WTC11 (cell line): ENCODE measurements at regions not wholly inside any gene's neighbourhood (a gene's known extent, or its start where the extent isn't known, plus 50 kb on each side); places are given as distances from the start of the nearest gene placed in this dataset.

Source experiments
- ATAC-seq: fragments of 200-7000 bp; cut with Tn5 transposase; 2 replicates; pipeline ENCODE4 v1.10.0; 2021; ENCODE audit warnings: mild to moderate bottlenecking, moderate library complexity
- CTCF ChIA-PET: fragments of 300-600 bp; sonication (Branson Sonifier 250); formaldehyde crosslinking; loops from one replicate; lab custom pipeline; 2021; ENCODE audit warnings: antibody characterized with exemption; lab: Charles Lee
- POLR2A ChIA-PET: fragments of 350-600 bp; sonication (Branson Sonifier 250); formaldehyde crosslinking; loops from one replicate; lab custom pipeline; 2021; ENCODE audit warnings: antibody characterized with exemption; lab: Charles Lee
- DNase-seq: peaks from one replicate; pipeline ENCODE4 v3.0.0; 2021; ENCODE audit warnings: low spot score
- H3K27ac Mint-ChIP-seq: 2 replicates; pipeline ENCODE4 v1.8.0; 2021; ENCODE audit warnings: mixed read lengths
- H3K27me3 Mint-ChIP-seq: 2 replicates; pipeline ENCODE4 v1.8.0; 2021; ENCODE audit warnings: low read depth, mild to moderate bottlenecking, moderate library complexity, mixed read lengths
- H3K36me3 Mint-ChIP-seq: 2 replicates; pipeline ENCODE4 v1.8.0; 2021; ENCODE audit warnings: mixed read lengths
- H3K4me1 Mint-ChIP-seq: 2 replicates; pipeline ENCODE4 v1.8.0; 2022; ENCODE audit warnings: mixed read lengths
- H3K4me3 Mint-ChIP-seq: 2 replicates; pipeline ENCODE4 v1.8.0; 2021; ENCODE audit warnings: mild to moderate bottlenecking, moderate library complexity, mixed read lengths
- H3K9me3 Mint-ChIP-seq: 2 replicates; pipeline ENCODE4 v1.8.0; 2021; ENCODE audit warnings: mixed read lengths
- CBFB ChIP-seq: sonication (generic); formaldehyde crosslinking; IDR thresholded peaks from 2 replicates; pipeline ENCODE4 v1.8.1; 2022; ENCODE audit warnings: mild to moderate bottlenecking, low read depth, missing genetic modification reagents
- ESRRA ChIP-seq: sonication (generic); formaldehyde crosslinking; IDR thresholded peaks from 2 replicates; pipeline ENCODE4 v1.8.1; 2022; ENCODE audit warnings: mild to moderate bottlenecking, missing genetic modification reagents, borderline replicate concordance
- GABPB1 ChIP-seq: sonication (generic); formaldehyde crosslinking; IDR thresholded peaks from 2 replicates; pipeline ENCODE4 v1.8.1; 2023; ENCODE audit warnings: mild to moderate bottlenecking, missing genetic modification reagents
- HMGXB4 ChIP-seq: sonication (generic); formaldehyde crosslinking; IDR thresholded peaks from 2 replicates; pipeline ENCODE4 v1.8.1; 2023; ENCODE audit warnings: mild to moderate bottlenecking, moderate library complexity, missing genetic modification reagents
- IRF2 ChIP-seq: sonication (generic); formaldehyde crosslinking; IDR thresholded peaks from 2 replicates; pipeline ENCODE4 v1.8.0; 2022; ENCODE audit warnings: low read depth, missing genetic modification reagents, borderline replicate concordance
- SMAD4 ChIP-seq: sonication (generic); formaldehyde crosslinking; IDR thresholded peaks from 2 replicates; pipeline ENCODE4 v1.8.0; 2022; ENCODE audit warnings: mild to moderate bottlenecking, missing genetic modification reagents
- SP1 ChIP-seq: sonication (generic); formaldehyde crosslinking; conservative IDR thresholded peaks from 2 replicates; pipeline ENCODE4 v1.8.1; 2022; ENCODE audit warnings: missing genetic modification reagents
- USF2 ChIP-seq: sonication (generic); formaldehyde crosslinking; IDR thresholded peaks from 2 replicates; pipeline ENCODE4 v1.8.1; 2023; ENCODE audit warnings: mild to moderate bottlenecking, missing genetic modification reagents, moderate library complexity
- ZMAT4 ChIP-seq: fragments of 250-450 bp; sonication (Bioruptor Pico); IDR thresholded peaks from 2 replicates; pipeline ENCODE4 v1.9.0; 2021; ENCODE audit warnings: mild to moderate bottlenecking
- ZNF263 ChIP-seq: sonication (generic); formaldehyde crosslinking; IDR thresholded peaks from 2 replicates; pipeline ENCODE4 v1.8.1; 2022; ENCODE audit warnings: low read depth, mild to moderate bottlenecking, moderate library complexity, missing genetic modification reagents
- ZNF671 ChIP-seq: fragments of 250-450 bp; sonication (Bioruptor Pico); IDR thresholded peaks from 2 replicates; pipeline ENCODE4 v1.8.0; 2021; ENCODE audit warnings: mild to moderate bottlenecking
- TF ChIP-seq, protein P1 (sequence below): sonication (generic); formaldehyde crosslinking; IDR thresholded peaks from 2 replicates; pipeline ENCODE4 v1.8.0; 2023; ENCODE audit warnings: mild to moderate bottlenecking, missing genetic modification reagents
- TF ChIP-seq, protein P2 (sequence below): sonication (generic); formaldehyde crosslinking; IDR thresholded peaks from 2 replicates; pipeline ENCODE4 v1.8.1; 2023; ENCODE audit warnings: mild to moderate bottlenecking, missing genetic modification reagents
- TF ChIP-seq, protein P3 (sequence below): sonication (generic); formaldehyde crosslinking; IDR thresholded peaks from 2 replicates; pipeline ENCODE4 v1.8.1; 2022; ENCODE audit warnings: low read depth, mild to moderate bottlenecking, moderate library complexity, missing genetic modification reagents, borderline replicate concordance

- Mint-ChIP-seq H3K36me3 (no peaks in the 10 kb centered on the region), H3K4me3 (no peak overlapping the region), H3K27ac (no peak overlapping the region), H3K9me3 (no peaks in the 10 kb centered on the region), H3K27me3 (no peaks in the 10 kb centered on the region), H3K4me1 (peaks cover 7% of the 10 kb centered on the region)
- TF ChIP-seq HMGXB4 (CRISPR knock-in tag) (no peak), SMAD4 (CRISPR knock-in tag) (no peak), CBFB (no peak), ZMAT4 (CRISPR knock-in tag) (no peak), USF2 (CRISPR knock-in tag) (no peak), SP1 (CRISPR knock-in tag) (no peak), ZNF671 (CRISPR knock-in tag) (no peak)
- TF ChIP-seq, protein P1, sequence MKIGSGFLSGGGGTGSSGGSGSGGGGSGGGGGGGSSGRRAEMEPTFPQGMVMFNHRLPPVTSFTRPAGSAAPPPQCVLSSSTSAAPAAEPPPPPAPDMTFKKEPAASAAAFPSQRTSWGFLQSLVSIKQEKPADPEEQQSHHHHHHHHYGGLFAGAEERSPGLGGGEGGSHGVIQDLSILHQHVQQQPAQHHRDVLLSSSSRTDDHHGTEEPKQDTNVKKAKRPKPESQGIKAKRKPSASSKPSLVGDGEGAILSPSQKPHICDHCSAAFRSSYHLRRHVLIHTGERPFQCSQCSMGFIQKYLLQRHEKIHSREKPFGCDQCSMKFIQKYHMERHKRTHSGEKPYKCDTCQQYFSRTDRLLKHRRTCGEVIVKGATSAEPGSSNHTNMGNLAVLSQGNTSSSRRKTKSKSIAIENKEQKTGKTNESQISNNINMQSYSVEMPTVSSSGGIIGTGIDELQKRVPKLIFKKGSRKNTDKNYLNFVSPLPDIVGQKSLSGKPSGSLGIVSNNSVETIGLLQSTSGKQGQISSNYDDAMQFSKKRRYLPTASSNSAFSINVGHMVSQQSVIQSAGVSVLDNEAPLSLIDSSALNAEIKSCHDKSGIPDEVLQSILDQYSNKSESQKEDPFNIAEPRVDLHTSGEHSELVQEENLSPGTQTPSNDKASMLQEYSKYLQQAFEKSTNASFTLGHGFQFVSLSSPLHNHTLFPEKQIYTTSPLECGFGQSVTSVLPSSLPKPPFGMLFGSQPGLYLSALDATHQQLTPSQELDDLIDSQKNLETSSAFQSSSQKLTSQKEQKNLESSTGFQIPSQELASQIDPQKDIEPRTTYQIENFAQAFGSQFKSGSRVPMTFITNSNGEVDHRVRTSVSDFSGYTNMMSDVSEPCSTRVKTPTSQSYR (CRISPR knock-in tag): no peak
- TF ChIP-seq, protein P2, sequence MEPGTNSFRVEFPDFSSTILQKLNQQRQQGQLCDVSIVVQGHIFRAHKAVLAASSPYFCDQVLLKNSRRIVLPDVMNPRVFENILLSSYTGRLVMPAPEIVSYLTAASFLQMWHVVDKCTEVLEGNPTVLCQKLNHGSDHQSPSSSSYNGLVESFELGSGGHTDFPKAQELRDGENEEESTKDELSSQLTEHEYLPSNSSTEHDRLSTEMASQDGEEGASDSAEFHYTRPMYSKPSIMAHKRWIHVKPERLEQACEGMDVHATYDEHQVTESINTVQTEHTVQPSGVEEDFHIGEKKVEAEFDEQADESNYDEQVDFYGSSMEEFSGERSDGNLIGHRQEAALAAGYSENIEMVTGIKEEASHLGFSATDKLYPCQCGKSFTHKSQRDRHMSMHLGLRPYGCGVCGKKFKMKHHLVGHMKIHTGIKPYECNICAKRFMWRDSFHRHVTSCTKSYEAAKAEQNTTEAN: no peak
- DNase-seq: no peak
- no peak for ATAC-seq
- ChIA-PET POLR2A (no interaction called here), CTCF (no interaction called here)
Measured at GRCh38 chr2:19132967-19133366, 225.5 kb downstream of the OSR1 start.

- H3K4me3 Mint-ChIP-seq: no peak overlapping the region
Measured at GRCh38 chr2:19131871-19132270, 226.6 kb downstream of the OSR1 start.

DNA sequence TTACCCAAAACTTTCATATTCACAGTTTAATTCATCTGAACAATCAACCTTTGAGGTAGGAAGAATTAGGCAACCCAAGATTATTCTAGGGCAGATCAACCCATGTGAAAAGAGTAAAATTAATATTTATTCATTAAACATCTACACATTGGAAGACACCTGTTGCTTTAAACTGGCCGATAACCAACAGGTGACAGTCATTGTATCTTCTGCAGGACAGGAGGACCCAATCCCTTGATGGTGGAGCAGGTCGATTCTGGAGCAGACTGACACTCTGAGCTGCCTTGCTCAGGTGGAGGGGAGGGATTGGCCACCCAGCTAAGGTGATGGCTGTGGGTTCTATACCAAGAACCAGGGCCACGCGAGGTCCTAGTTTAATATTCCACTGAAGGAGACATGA is 230.3 kb downstream of the OSR1 start:
- TF ChIP-seq, protein P3, sequence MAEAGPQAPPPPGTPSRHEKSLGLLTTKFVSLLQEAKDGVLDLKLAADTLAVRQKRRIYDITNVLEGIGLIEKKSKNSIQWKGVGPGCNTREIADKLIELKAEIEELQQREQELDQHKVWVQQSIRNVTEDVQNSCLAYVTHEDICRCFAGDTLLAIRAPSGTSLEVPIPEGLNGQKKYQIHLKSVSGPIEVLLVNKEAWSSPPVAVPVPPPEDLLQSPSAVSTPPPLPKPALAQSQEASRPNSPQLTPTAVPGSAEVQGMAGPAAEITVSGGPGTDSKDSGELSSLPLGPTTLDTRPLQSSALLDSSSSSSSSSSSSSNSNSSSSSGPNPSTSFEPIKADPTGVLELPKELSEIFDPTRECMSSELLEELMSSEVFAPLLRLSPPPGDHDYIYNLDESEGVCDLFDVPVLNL (CRISPR knock-in tag): no peak
- TF ChIP-seq ZNF263 (CRISPR knock-in tag): no peak
- ChIA-PET POLR2A (no interaction called here), CTCF (no interaction called here)
- no peak for ATAC-seq
- Mint-ChIP-seq H3K9me3 (peaks cover 2% of the 10 kb centered on the region), H3K36me3 (no peaks in the 10 kb centered on the region; the same call in 1 of the 2 replicates), H3K27ac (no peak overlapping the region), H3K27me3 (no peaks in the 10 kb centered on the region), H3K4me1 (no peaks in the 10 kb centered on the region), H3K4me3 (no peak overlapping the region)
- DNase-seq: no peak

More at GRCh38 chr2:19131871-19132270, 226.6 kb downstream of the OSR1 start:
- DNase-seq (no peak), ATAC-seq (no peak)
- Mint-ChIP-seq H3K4me1 (no peaks in the 10 kb centered on the region), H3K36me3 (no peaks in the 10 kb centered on the region), H3K27ac (no peak overlapping the region), H3K9me3 (no peaks in the 10 kb centered on the region), H3K27me3 (no peaks in the 10 kb centered on the region)
- CTCF ChIA-PET: interaction anchor here (1.1 kb wide), 1 partner anchor 227 kb away, joined by 3 read pairs; the partner anchor contains the start of gene OSR1
- POLR2A ChIA-PET: no interaction called here
- TF ChIP-seq GABPB1 (CRISPR knock-in tag) (no peak), IRF2 (CRISPR knock-in tag) (no peak), ESRRA (CRISPR knock-in tag) (no peak)
